DMS79 (cell line): ENCODE measurements at regions not wholly inside any gene's neighbourhood (a gene's known extent, or its start where the extent isn't known, plus 50 kb on each side); places are given as distances from the start of the nearest gene placed in this dataset.
"Not testable (repeated sequence)": the region's sequence is repeated elsewhere in the genome, so short reads cannot be mapped to it uniquely, and the experiment has no call there.

Experiments
- DNase-seq: peaks from one replicate; lab custom pipeline; 2025; lab: John Stamatoyannopoulos, UW

DNA sequence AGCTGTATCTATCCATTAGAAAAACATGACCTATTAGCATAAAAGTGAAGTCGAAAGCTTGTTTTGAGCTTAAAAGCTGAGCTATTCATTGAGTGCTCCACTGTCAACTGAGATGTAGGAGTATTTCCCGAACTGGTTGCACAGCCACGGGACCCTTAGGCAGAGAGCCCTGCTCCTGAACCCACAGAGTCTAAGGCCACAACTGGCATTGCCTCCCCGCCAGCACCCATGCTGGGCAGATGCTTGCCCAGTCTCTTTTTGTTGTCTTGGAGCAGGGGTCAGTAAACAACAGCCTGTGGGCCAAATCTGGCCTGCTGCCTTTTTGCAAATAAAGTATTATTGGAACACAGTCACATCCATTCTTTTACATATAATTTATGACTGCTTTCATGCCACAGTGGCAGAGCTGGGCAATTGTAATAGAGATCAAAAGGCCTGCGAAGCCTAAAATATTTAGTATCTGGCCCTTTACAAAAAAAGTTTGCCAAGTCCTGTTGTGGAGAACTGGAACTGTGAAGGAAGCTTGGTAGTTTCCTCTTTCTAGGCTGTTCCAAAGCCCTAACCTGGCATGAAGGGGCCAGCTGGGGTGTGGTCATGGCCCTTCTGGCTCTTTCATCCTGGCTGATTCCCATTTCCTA, 58.4 kb upstream of the WAPL start:
- DNase-seq = no peak

DNA sequence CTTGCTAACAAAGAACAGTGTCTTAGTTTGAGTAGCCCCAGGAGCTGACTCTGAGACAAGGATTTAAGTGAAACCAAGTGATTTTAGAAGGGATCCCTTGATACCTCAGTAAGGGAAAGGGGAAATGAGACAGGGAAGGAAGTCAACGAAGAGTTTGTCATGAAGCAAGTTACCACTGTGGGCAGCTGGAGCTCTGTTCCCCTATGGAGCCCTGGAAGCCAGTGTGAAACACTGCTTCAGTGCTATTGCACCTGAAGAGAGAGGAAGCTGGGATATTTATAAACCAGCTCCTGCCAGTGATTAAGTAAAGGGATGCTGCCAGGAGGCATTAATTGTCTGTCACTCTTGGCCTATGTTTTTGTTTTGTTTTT, 58.9 kb upstream of the WAPL start:
- DNase-seq = no peak

DNA sequence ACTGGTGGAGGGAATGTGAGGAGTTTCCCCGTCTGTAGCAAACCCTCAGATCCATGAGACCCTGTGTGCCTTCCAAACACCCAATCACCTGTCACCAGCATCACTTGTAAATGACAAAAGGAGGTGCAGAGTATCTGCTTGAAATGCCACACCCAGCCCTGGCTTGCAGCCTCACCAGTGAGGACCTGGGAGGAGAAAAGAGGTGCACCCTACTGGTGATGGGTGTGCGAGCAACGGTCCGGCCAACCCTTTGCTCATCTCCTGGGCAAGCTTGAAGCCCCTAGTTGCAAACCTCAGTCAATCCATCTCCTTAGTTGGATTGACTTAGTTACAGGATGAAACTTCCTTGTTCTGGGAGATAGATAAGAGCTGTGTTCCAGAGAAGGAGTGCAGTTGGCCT, 62.4 kb upstream of the WAPL start:
- no peak for DNase-seq

DNA sequence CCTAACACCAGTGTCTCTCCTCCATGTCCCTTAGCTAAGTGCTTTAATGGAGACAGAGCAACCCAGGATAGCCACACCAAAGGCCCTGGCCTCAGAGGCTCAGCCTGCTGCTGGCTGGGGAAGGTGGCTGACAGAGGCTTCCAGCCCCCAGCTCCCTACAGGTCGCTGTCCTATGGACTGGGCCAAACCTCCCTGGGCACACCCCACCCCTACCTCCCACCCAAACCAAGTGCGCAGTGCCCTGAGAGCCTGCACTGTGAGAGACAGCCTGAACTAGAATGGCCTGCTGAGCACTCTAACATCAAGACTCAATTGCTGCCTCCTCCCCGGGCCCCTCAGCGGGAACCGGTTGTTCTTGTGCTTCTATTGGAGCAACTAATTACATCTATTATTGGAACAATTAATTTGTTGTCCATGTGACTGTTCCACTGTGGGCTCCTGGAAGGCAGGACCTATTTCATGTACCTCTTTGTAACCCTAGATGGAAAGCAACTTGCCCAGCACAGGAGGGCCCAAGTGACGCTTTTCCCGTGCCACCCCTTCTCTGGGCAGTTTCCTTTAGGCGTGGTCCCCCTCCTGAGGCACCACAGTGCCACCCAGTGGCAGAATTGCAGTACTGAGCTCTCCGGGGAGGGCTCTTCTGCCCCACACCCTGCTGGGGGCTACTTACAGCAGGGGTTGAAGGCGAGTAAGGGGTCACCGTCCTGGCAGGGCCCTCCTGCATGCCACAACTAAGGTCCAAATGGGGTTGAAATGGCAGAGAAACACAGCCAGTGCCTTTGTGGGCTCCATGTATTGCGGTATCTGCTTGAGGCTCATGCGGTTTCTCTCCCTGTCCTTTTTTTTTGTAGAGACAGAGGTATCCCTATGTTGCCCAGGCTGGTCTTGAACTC, 63.7 kb upstream of the WAPL start:
- peak; percentile 9 for DNase-seq

DNA sequence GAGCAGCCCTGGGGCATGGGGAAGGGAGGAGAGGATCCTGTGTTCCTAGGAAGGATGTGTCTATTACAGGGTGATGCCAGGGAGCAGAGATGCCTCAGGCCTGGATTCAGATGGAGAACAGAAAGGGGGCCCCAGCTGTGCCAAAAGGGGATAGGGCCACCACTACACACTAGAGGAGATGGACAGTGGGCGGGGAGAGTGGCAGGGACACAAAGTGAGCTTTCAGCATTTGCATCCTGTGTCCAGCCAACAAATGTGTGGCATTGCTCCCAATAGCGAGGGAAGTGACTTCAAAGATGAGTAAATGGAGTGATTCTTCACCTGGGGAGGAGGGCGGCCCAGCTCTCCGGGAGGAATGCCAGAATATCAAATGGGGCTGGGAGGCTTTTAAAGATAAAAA, 64.9 kb upstream of the WAPL start:
- no peak for DNase-seq

DNA sequence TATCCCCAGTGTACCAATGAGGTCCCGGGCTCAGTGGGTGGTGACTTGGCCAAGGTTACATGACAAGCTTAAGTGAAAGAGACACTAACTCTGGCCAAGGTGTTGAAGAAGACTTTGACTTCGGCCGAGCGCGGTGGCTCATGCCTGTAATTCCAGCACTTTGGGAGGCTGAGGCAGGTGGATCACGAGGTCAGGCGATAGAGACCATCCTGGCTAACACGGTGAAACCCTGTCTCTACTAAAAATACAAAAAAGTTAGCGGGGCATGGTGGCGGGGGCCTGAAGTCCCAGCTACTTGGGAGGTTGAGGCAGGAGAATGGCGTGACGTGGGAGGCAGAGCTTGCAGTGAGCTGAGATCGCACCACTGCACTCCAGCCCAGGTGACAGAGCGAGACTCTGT, 65.6 kb upstream of the OPN4 start:
- DNase-seq = not testable (repeated sequence)

DNA sequence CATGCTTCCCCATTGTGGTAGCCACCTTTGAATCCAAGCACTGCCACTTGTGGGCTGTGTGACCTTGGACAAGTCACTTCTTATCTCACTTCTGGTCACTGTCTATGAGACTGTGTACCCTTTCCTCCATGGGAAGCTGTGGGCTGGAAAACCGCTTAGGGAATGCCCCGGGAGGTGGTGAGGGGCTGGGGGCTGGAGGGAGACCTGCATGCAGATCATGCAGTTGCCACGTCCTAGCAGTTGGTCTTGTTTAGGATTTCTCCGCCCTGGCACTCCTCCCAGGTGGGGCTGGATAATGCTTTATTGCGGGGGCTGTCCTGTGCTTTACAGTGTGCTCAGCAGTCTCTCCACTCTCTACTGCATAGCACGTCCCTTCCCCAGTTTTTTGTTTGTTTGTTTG, 62.9 kb upstream of the OPN4 start:
- no peak for DNase-seq

DNA sequence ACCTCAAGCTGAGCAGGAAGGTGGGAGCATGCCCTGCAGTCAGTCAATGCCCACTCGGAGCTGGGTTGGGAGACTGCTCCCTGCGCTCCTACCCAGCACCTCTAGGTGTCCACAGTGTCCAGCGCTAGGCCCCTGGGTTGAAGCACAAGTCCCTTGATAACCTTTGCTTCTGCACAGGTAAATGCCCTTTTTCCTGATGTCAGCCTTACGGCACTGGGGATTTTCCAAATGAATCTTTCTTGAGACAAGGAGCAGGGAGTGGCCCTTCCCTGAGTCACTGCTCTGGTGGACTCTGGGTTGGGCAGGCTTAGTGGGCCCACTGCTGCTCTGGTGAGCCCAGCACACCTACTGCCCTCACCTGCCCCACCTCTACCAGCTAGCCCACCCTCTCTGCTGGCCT, 61.9 kb upstream of the OPN4 start:
- no peak for DNase-seq

DNA sequence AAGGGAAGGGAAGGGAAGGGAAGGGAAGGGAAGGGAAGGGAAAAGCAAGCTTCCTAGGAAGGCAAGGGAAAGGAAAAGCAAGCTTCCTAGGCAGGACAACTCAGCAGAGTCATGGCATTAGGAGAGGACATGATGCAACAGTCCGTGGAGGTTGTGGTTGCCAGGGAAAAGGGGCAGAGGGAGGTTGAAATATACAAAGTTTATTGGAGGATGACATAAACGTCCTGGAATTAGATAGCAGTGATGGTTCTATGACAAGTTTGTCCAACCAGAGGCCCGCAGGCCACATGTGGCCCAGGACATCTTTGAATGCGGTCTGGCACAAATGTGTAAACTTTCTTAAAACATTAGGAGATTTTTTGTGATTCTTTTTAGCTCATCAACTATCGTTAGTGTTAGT, 59.8 kb upstream of the OPN4 start:
- DNase-seq = no peak

DNA sequence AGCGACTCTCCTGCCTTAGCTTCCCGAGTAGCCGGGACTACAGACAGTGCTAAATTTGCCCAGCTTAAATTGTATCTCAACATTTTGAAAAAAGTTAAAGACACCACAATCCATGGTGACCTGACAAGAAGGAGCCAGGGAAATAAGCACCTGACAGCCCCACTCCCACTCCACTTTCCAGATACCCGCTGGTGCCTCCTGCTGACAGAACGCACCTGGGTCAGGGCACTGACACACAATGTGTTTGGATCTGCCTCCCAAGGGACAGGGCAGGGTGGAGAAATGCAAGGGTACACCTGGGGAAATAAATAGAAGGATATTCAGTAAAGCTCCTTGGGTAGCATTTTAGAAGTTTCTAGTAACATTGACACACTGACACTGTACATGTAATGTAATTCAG, 58.9 kb upstream of the OPN4 start:
- no peak for DNase-seq

DNA sequence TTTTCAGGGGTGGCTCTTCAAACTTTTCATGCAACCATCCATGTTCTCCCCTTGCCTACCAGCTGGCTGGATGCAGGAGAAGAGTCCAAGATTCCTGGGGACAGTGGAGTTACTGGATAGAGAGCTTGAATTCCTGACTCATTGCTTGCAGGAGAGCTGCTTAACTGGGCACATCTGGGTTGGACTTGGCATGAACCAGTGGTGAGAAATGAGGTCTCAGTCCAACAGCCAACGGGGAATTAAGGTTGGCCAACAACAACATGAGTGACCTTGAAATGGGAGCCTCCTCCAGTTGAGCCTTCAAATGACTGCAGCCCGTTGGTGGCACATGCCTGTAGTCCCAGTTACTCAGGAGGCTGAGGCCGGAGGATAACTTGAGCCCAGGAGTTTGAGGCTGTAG, 58.1 kb upstream of the OPN4 start:
- no peak for DNase-seq

DNA sequence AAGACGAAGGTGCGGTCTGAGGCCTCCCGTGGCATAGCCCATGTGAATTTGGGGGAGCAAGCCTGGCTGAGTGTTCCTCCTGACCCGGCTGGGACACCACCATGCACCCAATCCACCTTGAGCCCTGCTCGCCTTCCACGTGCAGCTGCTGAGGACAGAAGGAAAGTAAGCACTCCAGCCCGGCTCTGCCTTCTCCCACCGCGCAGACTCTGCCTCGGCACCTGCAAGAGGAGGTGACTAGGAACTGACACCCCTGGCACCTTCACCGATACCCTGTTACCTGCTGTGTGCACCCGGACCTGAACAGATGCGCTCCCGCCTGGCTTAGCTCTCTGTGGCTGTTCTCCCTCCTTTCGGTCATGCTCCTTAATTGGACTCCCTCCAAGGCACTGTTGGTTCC, 57.0 kb upstream of the OPN4 start:
- no peak for DNase-seq

DNA sequence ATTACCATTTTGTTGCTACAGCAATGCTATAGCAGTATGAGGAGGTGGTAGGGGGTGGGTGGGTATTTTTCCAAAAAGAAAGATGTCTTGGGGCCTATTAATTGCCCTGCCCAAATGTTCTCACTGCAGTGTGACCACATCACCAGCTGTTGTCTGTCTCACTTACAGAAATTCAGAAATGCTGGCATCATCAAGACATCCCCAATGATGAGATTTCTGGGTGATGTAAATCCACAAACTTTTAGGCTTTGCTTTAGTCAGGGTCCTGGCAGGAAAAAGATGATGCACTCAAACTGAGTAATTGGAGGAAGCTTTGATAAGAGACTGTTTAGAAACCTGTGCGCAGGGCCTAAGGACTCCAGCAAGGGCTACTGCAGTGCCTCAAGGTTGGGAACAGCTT, 56.2 kb upstream of the OPN4 start:
- DNase-seq = no peak

DNA sequence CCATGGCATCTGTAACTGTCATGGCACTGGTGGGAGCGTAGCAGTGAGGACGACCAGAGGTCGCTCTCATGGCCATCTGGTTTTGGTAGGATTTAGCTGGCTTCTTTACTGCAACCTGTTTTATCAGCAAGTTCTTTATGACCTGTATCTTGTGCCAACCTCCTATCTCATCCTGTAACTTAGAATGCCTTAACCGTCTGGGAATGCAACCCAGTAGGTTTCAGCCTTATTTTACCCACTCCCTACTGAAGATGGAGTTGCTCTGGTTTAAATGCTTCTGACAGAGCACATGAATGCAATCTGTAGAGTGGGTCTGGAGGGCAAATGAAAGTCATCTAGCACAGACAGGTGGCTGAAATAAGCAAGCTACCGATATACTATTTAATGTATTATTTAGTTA, 55.3 kb upstream of the OPN4 start:
- DNase-seq = no peak

DNA sequence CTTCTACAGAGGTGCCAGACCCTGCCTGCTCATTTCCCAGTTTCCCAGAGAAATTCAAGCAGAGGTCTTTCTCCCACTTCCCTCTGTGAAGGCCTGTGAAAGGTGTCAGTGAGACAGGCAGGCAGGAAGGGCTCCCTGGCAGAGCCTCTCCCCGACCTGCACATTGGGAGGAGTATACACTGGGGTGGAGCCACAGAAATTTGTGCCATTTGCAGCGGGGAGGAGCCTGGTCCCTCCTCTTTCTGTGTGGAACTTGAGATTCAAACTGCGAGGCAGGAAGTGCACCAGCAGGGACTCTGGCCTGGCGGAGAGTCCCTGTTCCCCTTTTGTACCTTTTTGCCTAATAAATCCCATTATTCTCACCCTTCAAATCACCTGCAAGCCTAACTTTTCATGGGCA, 54.6 kb upstream of the OPN4 start:
- no peak for DNase-seq

DNA sequence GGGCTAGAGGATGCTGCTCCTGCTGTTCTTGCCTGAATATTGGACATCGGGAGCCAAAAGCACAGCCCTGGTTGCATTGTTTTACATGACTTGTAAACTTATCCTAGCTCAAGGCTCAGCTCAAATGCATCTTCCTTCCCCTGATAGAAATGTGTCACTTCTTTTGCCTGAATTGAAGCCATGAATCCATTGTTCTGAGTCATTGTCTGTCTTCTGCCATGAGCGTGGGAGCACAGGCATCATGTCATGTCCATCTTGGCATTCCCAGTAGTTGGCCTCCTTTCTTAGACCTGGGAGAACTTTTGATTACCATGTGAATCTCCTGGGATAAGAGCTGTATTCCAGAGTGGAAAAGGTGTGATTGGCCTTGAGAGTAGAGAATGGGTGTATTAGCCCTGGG, 54.1 kb upstream of the OPN4 start:
- no peak for DNase-seq

DNA sequence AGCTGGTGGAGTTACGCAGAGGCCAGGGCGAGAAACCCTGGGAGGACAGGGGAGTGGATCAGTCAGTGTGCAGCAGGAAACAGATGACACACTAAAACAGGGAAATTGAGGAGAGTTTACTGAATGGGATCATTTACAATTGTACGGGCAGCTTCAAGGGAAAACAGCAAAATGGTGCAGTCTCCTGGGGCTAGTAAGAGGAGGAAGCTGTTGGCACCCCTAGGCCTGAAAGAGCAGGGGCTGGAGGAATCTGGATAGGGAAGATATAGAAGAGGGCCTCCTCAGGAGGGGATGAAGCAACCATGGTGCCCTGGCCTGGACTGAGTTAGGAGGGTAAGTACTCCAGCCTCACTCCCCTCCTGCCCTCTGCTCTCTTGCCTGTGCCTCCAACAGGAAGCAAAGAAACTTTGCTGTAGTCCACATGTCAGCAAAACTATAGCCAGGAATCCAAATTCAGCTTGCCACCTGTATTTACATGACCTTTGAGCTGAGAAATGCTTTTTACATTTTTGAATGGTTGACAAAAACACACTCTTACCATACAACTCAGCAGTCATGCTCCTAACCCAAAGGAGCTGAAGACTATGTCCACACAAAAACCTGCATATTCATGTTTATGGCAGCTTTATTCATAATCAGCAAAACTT, 52.3 kb upstream of the OPN4 start:
- no peak for DNase-seq

DNA sequence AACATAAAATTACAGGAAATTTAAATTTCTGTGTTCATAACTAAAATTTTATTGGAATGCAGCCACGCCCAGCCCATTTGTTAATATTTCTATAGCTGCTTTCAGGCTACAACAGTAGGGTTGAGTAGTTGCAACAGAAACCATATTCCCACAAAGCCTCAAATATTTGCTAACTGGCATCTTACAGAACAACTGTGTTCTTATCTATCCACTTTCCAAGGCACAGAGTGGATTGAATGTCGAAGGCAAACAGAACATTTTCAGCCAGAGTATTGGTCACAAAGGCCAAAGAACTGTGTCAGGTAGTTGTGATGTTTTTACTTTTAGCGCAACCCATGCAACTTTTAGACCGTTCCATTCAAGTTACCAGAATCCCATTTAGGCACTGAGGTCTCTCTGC, 51.1 kb upstream of the OPN4 start:
- DNase-seq = no peak
